ENCODE measurements at regions not wholly inside any gene's neighbourhood (a gene's known extent, or its start where the extent isn't known, plus 50 kb on each side); places are given as distances from the start of the nearest gene placed in this dataset.

GRCh38 chr3:88221726-88222125, 72.0 kb downstream of the C3orf38 start:
- TF ChIP-seq, protein P1, sequence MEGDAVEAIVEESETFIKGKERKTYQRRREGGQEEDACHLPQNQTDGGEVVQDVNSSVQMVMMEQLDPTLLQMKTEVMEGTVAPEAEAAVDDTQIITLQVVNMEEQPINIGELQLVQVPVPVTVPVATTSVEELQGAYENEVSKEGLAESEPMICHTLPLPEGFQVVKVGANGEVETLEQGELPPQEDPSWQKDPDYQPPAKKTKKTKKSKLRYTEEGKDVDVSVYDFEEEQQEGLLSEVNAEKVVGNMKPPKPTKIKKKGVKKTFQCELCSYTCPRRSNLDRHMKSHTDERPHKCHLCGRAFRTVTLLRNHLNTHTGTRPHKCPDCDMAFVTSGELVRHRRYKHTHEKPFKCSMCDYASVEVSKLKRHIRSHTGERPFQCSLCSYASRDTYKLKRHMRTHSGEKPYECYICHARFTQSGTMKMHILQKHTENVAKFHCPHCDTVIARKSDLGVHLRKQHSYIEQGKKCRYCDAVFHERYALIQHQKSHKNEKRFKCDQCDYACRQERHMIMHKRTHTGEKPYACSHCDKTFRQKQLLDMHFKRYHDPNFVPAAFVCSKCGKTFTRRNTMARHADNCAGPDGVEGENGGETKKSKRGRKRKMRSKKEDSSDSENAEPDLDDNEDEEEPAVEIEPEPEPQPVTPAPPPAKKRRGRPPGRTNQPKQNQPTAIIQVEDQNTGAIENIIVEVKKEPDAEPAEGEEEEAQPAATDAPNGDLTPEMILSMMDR (IDR thresholded peaks at IDR 0.05; ENCODE audit: control extremely low read depth in 1 of 3, insufficient read depth in 1 of 3, low read depth in 1 of 3, low read length in 3 of 3): no peak
- TF ChIP-seq POLR2A (IDR thresholded peaks at IDR 0.05; ENCODE audit: control extremely low read depth in 1 of 2, low read depth in 2 of 2, low read length in 2 of 2): no peak
- TF ChIP-seq TEAD4 (IDR thresholded peaks at IDR 0.05; ENCODE audit: low read depth, low read length): no peak
- TF ChIP-seq CHD2 (IDR thresholded peaks at IDR 0.05; ENCODE audit: low read length): no peak
- no peak for TF ChIP-seq CHD1 (IDR thresholded peaks at IDR 0.05; ENCODE audit: low read depth, low read length)
- TF ChIP-seq POLR2AphosphoS5 (IDR thresholded peaks at IDR 0.05; ENCODE audit: low read depth, low read length): no peak
- no peak for TF ChIP-seq SIRT6 (IDR thresholded peaks at IDR 0.05; ENCODE audit: low read length)
- TF ChIP-seq TAF1 (IDR thresholded peaks at IDR 0.05; ENCODE audit: low read depth, low read length): no peak

All from H1 (cell line).